SJCRH30 (cell line): ENCODE measurements at regions not wholly inside any gene's neighbourhood (a gene's known extent, or its start where the extent isn't known, plus 50 kb on each side); places are given as distances from the start of the nearest gene placed in this dataset.

Source experiments
- DNase-seq, 2 experiments: peaks; one replicate each; pipeline ENCODE4 v3.0.0-alpha.2; 2015 to 2020
- H3K27ac ChIP-seq: fragments of 250-450 bp; sonication (Bioruptor Pico); 2 replicates; pipeline ENCODE4 v1.5.1; 2020; ENCODE audit warnings: mild to moderate bottlenecking, moderate library complexity
- H3K27me3 ChIP-seq: fragments of 250-450 bp; sonication (Bioruptor Pico); 2 replicates; pipeline ENCODE4 v1.5.1; 2020; ENCODE audit warnings: mild to moderate bottlenecking, moderate library complexity
- H3K36me3 ChIP-seq: fragments of 250-450 bp; sonication (Bioruptor Pico); 2 replicates; pipeline ENCODE4 v1.5.1; 2020; ENCODE audit warnings: mild to moderate bottlenecking, moderate library complexity
- H3K4me1 ChIP-seq: fragments of 250-450 bp; sonication (Bioruptor Pico); 2 replicates; pipeline ENCODE4 v1.5.1; 2020; ENCODE audit warnings: mild to moderate bottlenecking, moderate library complexity
- H3K4me3 ChIP-seq: fragments of 250-450 bp; sonication (Bioruptor Pico); 2 replicates; pipeline ENCODE4 v1.5.1; 2020; ENCODE audit warnings: mild to moderate bottlenecking, moderate library complexity
- H3K9me3 ChIP-seq: fragments of 250-450 bp; sonication (Bioruptor Pico); replicated peaks from 2 replicates; pipeline ENCODE4 v1.5.1; 2020; ENCODE audit warnings: mild to moderate bottlenecking, moderate library complexity

GRCh38 chr7:70994176-70994575 is 137.8 kb upstream of the GALNT17 start:
- H3K9me3 ChIP-seq: no peaks in the 10 kb centered on the region
- H3K36me3 ChIP-seq: no peaks in the 10 kb centered on the region
- no peak for DNase-seq
- 0 out of 2 replicates have a peak, but pooled peaks cover 3% of the 10 kb centered on the region for H3K27me3 ChIP-seq
- no peak overlapping the region for H3K27ac ChIP-seq
- H3K4me3 ChIP-seq: no peak overlapping the region
- no peaks in the 10 kb centered on the region for H3K4me1 ChIP-seq

DNA sequence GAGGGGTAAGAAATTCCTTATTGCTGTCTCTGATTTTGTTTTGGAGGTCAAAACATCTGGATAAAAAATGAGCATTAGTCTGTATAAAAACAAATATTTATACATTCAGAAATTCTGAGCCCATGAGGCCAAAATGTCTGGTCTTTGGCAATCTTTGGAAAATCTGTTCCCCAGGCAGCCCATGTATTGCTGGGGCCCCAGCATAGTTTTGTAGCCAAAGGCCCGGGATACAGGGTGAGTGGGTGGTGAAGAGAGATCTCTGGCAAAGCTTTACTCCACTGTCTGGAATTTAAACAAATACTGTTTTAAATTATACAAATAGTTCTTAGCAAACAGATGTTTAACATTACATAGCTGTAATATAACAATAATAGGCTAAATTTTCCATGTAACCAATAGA is 134.7 kb upstream of the GALNT17 start:
- H3K27me3 ChIP-seq: 0 out of 2 replicates have a peak, but pooled peaks cover 3% of the 10 kb centered on the region
- H3K27ac ChIP-seq: no peak overlapping the region
- no peaks in the 10 kb centered on the region for H3K9me3 ChIP-seq

GRCh38 chr7:71005109-71005508 is 126.8 kb upstream of the GALNT17 start:
- H3K4me1 ChIP-seq: no peaks in the 10 kb centered on the region
- H3K4me3 ChIP-seq: no peak overlapping the region
- H3K27me3 ChIP-seq: peaks cover 7% of the 10 kb centered on the region; the same call in 1 of the 2 replicates
- no peak for DNase-seq
- H3K9me3 ChIP-seq: no peaks in the 10 kb centered on the region
- no peak overlapping the region for H3K27ac ChIP-seq
- H3K36me3 ChIP-seq: no peaks in the 10 kb centered on the region

More for the DNA sequence above, 134.7 kb upstream of the GALNT17 start:
- Histone ChIP-seq H3K36me3 (no peaks in the 10 kb centered on the region), H3K4me3 (no peak overlapping the region), H3K4me1 (no peaks in the 10 kb centered on the region)
- DNase-seq: no peak

GRCh38 chr7:71009636-71010035 is 122.3 kb upstream of the GALNT17 start:
- no peak overlapping the region for H3K4me3 ChIP-seq
- H3K36me3 ChIP-seq: no peaks in the 10 kb centered on the region
- H3K27me3 ChIP-seq: peaks cover 12% of the 10 kb centered on the region; the same call in 1 of the 2 replicates
- H3K27ac ChIP-seq: no peak overlapping the region
- H3K4me1 ChIP-seq: no peaks in the 10 kb centered on the region
- H3K9me3 ChIP-seq: no peaks in the 10 kb centered on the region
- no peak for DNase-seq

DNA sequence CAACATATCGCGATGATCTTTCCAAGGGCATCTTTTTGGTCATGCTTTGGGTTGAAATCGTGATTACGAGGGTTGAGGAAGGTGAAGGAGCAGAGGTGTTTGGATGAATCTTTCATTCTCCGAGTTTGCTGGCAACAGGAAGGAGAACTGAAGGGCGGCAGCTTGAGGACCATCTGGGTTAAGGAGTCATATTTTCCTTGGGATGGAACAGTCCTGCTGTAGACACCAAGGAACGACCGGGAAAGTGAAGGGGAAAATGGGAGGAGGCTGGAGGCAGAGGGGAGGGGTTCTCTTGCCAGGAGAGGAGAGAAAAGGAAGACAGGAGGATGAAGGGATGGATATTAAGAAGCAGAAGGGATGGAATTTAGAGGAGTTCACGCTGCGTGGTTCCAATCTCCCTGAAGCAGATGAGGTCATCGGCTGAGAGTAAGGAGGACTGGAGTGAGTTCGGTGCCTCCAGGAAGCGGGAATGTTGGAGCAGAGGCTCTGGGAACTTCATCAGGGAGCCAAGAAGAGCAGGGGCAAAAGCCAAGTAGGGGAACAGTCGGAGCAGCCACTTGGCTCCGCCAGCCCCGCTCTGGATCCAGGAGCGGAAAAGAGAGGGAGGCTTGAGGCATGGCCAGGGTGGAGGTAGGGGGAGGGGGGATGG is 116.6 kb upstream of the GALNT17 start:
- DNase-seq: no peak
- Histone ChIP-seq H3K27me3 (peaks cover 11% of the 10 kb centered on the region; the same call in 1 of the 2 replicates), H3K27ac (no peak overlapping the region)

GRCh38 chr7:71016401-71016800 is 115.5 kb upstream of the GALNT17 start:
- Histone ChIP-seq H3K4me1 (no peaks in the 10 kb centered on the region), H3K9me3 (no peaks in the 10 kb centered on the region), H3K4me3 (no peak overlapping the region), H3K27me3 (peaks cover 6% of the 10 kb centered on the region; the same call in 1 of the 2 replicates), H3K36me3 (no peaks in the 10 kb centered on the region), H3K27ac (no peak overlapping the region)
- no peak for DNase-seq

More for the DNA sequence above, 116.6 kb upstream of the GALNT17 start:
- Histone ChIP-seq H3K4me3 (no peak overlapping the region), H3K4me1 (no peaks in the 10 kb centered on the region), H3K9me3 (no peaks in the 10 kb centered on the region), H3K36me3 (no peaks in the 10 kb centered on the region)

DNA sequence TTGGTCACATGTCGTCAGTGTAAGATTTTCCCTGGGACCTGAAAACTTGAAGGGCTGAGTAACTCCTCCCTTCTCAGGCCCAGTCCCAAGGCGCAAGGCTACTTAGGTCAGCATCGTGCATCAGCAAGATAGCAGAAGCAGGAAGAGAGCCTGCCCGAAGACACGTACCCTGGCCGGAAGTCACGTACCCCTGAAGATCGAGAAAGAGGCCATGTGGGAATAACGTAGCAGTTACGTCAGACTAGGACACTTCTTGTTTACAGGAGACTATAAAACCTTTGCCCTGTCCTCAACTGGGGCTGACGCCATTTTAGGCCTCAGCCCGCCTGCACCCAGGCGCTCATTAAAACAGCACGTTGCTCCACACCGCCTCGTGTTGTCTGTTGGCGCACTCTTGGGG is 114.3 kb upstream of the GALNT17 start:
- no peaks in the 10 kb centered on the region for H3K36me3 ChIP-seq
- no peak for DNase-seq
- H3K9me3 ChIP-seq: no peaks in the 10 kb centered on the region
- H3K27me3 ChIP-seq: 0 out of 2 replicates have a peak, but pooled peaks cover 4% of the 10 kb centered on the region
- no peak overlapping the region for H3K4me3 ChIP-seq
- no peaks in the 10 kb centered on the region for H3K4me1 ChIP-seq
- no peak overlapping the region for H3K27ac ChIP-seq

DNA sequence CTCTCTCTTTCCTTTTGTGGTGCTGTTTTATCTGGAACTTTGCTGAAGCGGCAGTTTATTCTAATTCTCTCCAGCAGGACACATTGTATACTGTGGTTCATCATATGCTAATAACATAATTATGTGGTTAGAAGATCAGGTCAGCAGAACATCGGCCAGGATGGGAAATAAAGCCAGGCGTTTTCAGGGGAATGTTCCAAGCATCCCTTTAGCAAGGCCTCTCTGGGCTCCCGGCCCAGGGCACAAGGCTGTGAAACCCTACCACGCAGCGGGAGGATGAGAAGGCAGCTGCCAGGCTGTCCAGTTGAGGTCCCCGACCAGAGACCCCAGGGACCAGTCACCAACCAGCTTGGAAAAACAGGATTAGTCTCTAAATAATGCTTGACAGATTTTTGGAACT is 112.2 kb upstream of the GALNT17 start:
- DNase-seq: no peak
- H3K4me1 ChIP-seq: no peaks in the 10 kb centered on the region
- no peak overlapping the region for H3K27ac ChIP-seq
- H3K9me3 ChIP-seq: no peaks in the 10 kb centered on the region
- H3K4me3 ChIP-seq: no peak overlapping the region
- H3K27me3 ChIP-seq: 0 out of 2 replicates have a peak, but pooled peaks cover 4% of the 10 kb centered on the region
- no peaks in the 10 kb centered on the region for H3K36me3 ChIP-seq

GRCh38 chr7:71021131-71021530 is 110.8 kb upstream of the GALNT17 start:
- Histone ChIP-seq H3K27ac (no peak overlapping the region), H3K4me3 (no peak overlapping the region), H3K4me1 (no peaks in the 10 kb centered on the region), H3K9me3 (no peaks in the 10 kb centered on the region), H3K27me3 (0 out of 2 replicates have a peak, but pooled peaks cover 4% of the 10 kb centered on the region), H3K36me3 (no peaks in the 10 kb centered on the region)
- DNase-seq: no peak

DNA sequence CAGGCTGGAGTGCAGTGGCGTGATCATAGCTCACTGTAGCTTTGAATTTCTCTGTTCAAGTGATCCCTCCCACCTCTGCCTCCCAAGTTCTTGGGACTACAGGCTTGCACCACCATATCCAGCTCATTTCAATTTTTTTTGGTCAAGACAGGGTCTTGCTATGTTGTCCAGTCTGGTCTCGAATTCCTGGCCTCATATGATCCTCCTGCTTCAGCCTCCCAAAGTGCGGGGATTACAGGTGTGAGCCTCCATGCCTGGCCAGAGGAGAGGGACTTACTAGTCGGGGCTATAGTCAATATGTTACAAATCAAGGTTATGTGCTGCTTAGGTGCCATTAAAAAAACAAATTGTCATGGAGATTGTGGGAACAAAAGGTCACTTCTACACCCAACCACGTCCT is 105.3 kb upstream of the GALNT17 start:
- Histone ChIP-seq H3K36me3 (no peaks in the 10 kb centered on the region), H3K4me1 (no peaks in the 10 kb centered on the region), H3K27ac (no peak overlapping the region), H3K4me3 (no peak overlapping the region), H3K9me3 (no peaks in the 10 kb centered on the region), H3K27me3 (no peaks in the 10 kb centered on the region)
- no peak for DNase-seq

GRCh38 chr7:71034243-71034642 is 97.7 kb upstream of the GALNT17 start:
- Histone ChIP-seq H3K36me3 (no peaks in the 10 kb centered on the region), H3K4me1 (no peaks in the 10 kb centered on the region), H3K27ac (no peak overlapping the region), H3K27me3 (0 out of 2 replicates have a peak, but pooled peaks cover 3% of the 10 kb centered on the region), H3K4me3 (no peak overlapping the region), H3K9me3 (no peaks in the 10 kb centered on the region)
- no peak for DNase-seq

GRCh38 chr7:71042591-71042990 is 89.4 kb upstream of the GALNT17 start:
- Histone ChIP-seq H3K36me3 (no peaks in the 10 kb centered on the region), H3K4me3 (no peak overlapping the region), H3K27ac (no peak overlapping the region), H3K27me3 (no peaks in the 10 kb centered on the region), H3K4me1 (no peaks in the 10 kb centered on the region), H3K9me3 (no peaks in the 10 kb centered on the region)
- DNase-seq: no peak

DNA sequence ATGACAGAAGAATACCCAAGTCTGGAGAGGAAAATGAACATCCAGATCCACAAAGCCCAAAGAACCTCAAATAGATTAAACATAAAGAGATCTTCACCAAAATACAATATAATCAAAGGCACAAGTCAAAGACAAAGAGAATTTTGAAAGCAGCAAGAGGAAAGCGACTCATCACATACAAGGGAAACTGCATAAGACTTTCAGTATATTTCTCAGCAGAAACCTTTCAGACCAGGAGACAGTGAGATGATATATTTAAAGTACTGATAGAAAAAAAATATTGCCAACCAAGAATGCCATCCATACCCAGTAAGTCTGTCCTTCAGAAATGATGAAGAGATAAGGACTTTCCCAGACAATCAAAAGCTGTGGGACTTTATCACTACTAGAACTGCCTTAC is 81.5 kb upstream of the GALNT17 start:
- peaks cover 9% of the 10 kb centered on the region for H3K9me3 ChIP-seq
- no peak overlapping the region for H3K4me3 ChIP-seq

GRCh38 chr7:71055504-71055903 is 76.4 kb upstream of the GALNT17 start:
- DNase-seq: no peak
- Histone ChIP-seq H3K4me3 (no peak overlapping the region), H3K4me1 (no peaks in the 10 kb centered on the region), H3K27me3 (no peaks in the 10 kb centered on the region), H3K9me3 (peaks cover 2% of the 10 kb centered on the region), H3K36me3 (no peaks in the 10 kb centered on the region), H3K27ac (no peak overlapping the region)

More for the DNA sequence above, 81.5 kb upstream of the GALNT17 start:
- Histone ChIP-seq H3K4me1 (no peaks in the 10 kb centered on the region), H3K27me3 (no peaks in the 10 kb centered on the region), H3K27ac (no peak overlapping the region), H3K36me3 (no peaks in the 10 kb centered on the region)
- no peak for DNase-seq

GRCh38 chr7:71077743-71078476 is 54.0 kb upstream of the GALNT17 start:
- Histone ChIP-seq H3K9me3 (no peaks in the 10 kb centered on the region; the same call in 1 of the 2 replicates), H3K27ac (no peak overlapping the region), H3K36me3 (no peaks in the 10 kb centered on the region), H3K4me1 (no peaks in the 10 kb centered on the region), H3K4me3 (no peak overlapping the region), H3K27me3 (no peaks in the 10 kb centered on the region)
- no peak for DNase-seq
